HG03378 (cell line): ENCODE measurements at regions not wholly inside any gene's neighbourhood (a gene's known extent, or its start where the extent isn't known, plus 50 kb on each side); places are given as distances from the start of the nearest gene placed in this dataset.

Experiments used
- ATAC-seq: cut with Tn5 transposase; IDR thresholded peaks from one replicate; pipeline ENCODE4 v1.9.1; 2021; ENCODE audit warnings: mild to moderate bottlenecking, moderate library complexity; ENCODE audit not compliant: unreplicated experiment

DNA sequence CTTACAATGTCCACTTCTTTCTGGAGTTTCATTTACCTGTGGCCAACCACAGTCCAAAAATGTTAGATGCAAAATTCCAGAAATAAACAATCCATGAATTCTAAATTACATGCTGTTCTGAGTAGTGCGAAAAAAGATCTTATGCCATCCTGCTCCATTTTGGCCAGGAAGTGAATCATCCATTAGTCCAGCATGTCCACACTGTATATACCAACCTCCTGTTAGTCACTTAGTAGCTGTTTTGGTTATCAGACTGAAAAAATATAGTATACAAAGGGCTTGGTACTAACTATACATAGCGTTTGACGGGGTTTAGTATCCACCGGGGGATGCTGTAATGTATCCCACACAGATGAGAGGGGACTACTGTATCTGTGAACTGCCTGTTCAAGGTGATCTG, 618.0 kb upstream of the ARGLU1 start:
- ATAC-seq, result no peak

DNA sequence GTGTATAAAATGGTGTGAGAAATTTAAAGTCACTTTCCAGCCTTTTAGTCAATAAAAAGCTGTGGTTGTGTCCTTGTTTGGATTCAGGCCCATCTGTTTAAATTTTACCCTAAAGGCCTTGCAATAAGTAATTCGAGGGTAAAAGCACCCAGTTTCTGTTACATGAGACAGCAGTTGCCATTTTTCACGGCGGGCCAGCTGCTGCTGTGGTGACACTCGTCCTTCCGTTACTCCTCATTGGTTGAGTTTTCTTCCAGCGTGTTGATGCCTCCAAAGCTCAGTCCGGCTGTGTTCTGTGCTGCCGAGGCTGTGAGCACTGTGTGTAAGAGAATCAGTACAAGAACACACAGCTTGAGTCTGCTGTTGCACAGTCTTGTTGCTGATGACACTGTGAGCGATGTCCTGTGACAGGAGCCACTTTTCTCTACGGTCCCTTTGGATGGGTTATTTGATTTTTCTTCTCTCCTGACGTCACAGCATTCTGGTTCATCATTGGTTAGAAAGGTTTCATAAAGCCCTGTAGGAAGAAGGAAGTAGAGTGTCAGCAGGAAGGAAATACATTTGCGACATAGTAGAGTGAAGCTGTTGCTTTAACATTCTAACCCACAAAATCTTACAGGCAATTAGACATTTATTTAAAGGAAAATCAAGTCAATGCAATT, 602.5 kb upstream of the ARGLU1 start:
- ATAC-seq, result no peak

DNA sequence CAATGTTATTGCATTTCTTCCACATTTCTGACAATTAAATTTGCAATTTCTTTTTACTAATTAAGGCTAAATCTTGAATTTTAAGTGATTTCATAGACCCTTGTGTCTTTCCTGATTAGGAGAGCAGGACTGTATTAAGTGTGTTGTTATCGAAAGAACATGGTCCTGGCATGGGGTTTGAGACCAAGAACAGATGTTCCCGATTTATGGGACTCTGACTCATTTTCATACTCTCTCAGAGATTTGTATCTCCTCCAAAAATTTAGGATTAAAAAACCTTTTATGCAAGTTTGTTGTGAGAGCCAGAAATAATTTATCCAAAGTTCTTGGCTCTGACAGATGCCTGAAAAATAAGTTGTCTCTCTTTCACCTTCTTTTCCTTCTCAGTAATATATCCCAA, 589.3 kb upstream of the ARGLU1 start:
- no peak for ATAC-seq

DNA sequence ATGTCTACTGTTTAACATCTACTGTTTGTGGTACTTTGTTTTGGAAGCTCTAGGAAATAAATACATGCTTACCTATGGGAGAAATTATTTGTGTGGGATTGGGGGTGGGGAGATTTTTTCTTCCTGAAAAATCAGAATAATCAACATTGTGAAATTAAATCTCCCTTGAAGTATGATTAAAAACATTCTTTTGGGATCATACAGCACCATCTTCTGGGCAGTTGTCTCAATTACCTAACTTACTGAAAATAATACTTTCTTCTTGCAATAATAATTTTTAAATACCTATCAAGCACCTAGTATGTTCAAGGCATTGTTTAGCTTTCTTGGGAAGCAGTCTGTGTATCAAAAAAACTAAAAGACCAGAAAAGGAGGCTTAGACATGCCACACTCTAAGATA, 576.5 kb upstream of the ARGLU1 start:
- no peak for ATAC-seq

DNA sequence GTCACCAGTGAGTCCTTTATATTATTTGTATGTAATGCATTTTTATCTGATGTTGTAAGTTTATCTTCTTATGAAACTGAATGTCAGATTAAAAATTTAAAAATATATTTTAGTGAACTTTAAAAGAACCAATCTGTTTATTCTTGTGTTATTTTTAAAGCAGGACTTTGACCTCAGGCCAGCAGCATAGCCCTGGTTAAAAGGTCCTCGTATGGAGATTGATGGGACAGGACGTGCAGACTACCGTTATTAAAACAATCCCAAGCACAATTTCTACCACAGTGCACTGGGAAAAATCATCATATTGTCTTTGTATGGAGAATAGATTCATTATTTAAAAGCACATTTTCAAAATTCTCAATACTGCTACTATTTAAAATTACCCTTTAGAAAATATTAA, 573.8 kb upstream of the ARGLU1 start:
- ATAC-seq, result no peak

DNA sequence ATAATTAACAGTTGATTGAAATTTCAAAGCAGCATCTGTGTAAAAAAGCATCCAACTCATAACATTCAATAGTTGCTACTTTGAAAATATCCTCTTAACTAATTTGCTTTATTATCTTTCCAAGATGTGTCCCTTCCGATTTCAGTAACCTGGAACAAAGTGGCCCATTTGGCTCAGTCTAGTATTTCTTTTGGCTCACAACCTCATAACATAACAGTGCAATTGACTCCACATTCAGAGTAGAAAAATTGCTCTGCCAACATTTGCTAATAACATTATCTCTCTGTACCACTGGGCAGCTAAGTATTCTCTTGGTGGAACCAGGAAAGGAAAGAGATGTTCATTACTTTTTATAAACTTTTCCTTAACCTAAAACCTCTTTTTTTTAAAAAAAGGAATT, 571.1 kb upstream of the ARGLU1 start:
- ATAC-seq, result no peak

DNA sequence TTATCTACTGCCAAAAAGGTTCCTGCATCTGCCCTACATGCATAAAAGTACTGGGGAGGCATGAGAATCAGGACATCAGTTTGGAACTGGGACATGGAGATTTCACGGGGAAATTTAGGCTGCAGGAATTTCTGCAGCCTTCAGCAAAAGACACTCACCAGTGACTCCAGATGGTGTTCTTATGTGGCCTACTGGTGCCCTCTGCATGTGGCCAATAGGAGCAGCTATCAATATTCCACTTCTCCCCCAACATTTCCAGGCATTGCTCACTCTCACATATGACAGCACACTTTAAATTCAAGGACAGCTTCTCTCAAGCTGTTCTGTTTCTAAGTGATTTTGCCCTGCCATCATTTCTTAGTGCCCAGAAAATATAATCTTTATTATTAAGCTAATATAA, 570.5 kb upstream of the ARGLU1 start:
- no peak for ATAC-seq

DNA sequence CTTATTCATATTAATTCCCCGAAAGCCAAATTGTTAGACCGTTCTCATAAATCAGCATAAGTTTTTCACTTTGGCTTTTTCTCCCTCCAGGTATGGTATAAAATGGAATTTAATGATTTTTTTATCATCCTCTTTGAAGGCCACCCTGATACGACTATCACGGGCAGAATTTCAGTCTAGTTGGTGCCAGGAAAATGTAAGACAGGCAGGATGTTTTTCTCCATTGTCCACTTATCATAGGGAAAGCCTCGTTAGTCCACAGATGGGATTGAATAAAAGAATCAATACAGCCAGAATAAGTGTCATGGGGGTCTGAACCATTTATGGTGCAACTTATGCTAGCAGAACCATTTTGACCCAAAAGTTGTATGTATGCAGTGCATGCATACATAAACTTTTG, 566.0 kb upstream of the ARGLU1 start:
- ATAC-seq, result no peak

DNA sequence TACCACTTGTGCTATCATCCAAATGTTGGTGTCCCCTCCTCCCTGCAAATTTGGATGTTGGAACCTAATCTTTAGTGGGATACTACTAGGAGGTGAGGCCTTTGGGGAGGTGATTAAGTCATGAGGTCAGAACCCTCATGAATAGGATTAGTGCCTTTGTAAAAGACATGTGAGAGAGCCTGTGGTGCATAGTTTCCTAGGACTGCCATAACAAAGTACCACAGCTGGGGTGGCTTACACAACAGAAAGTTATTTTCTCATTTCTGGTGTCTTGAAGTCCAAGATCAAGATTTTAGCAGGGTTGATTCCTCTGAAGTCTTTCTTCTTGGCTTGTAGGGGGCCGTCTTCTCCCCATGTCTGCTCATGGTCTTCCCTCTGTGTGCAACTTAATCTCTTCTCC, 562.6 kb upstream of the ARGLU1 start:
- ATAC-seq, result no peak

DNA sequence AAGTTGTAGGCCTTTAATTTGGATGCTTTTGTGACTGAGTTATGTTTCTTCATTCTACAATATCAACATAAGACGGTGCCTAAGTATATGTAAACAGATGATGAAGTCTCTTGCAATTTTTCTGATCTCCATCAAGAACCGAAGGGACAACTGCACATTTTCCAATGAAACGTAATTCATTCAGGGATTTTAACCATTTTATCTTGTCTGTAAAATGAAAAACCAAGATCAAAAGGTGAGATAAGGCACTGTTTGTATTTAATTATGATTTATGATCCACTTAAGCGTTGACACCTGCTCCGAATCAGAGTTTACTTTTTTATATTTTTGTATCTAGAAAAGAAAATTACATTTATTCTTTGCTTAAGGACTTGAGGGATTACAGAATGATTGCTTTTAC, 556.8 kb upstream of the ARGLU1 start:
- ATAC-seq, result no peak

DNA sequence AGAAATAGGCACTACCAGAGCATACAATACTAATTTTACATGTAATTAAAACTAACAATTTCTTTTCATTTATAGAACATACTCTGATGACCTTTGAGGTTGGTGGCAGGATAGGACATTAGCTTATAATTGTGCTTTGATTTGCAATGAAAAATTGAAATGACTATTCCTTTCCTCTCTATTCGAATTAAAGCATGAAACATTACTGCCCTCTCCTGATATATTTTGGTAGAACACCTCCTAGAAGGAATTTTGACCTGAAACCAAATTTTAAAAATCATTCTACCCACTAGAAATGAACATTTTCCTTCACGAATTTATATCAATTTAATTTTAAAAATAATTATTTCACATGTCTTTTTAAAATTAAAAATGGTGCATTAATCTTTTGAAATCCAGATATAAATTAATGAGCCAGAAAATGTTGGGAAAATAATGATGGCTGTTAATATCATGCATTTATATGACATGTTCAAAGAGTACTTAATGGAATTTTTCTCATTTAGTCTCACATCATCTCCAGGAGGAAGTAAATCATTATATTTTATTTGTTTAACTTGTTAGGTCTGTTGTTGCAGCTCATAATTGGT, 556.3 kb upstream of the ARGLU1 start:
- no peak for ATAC-seq

DNA sequence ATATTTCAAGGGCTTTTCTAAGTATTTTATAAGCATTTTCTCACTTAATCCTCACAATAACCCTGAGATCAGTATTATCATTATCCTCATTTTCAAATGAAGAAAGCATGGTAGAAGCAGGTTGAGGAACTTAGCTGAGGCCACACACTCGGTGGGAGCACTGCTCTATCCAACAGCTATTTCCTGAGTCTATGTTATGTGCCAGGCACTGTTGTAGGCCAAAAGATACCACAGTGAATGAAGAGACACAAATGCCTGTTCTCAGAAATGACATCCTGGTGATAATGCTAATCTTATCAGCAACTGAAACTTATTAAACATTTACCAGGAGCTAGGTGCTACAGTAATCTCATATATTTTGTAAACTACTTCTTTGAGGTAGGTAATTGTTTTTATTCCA, 553.9 kb upstream of the ARGLU1 start:
- no peak for ATAC-seq

DNA sequence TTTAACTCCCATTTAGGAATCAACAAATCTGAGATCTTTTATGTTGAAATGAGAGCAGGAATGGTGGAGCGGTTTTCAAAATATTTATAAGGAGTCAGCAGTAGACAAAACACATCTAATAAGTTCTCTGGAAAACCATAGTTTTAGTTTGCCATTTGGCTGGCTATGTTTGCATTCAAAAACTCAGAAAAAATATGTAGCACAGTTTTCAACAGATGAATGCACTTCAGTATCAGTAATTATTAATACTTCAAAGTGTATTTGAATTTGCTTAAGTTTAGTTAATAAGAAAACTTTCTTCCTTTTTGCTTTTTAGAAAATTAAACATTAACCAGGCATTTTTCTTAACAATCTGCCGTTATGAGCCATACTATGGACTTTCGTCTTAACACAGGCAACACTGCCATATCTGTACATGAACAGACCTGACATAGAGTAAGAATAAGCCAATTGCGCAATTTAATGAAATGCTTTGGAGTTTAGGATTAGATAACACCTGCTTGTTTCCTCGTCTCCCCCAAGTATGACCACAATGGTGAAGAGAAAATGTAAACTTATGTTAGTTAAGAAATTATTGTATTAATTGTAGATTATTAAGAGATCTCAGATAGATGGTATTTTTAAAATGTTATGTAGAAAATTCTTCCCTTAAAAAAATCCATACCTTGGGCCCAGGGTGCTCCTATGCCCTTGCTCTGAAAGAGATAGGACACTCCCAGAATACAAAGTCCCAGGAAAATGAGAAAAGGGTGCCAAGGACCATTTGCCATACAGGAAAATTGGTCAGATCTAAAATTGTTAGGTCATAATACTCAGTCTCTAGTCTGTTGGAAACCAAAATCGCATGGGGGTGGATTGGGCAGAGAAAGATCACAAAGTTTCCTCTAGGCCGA, 552.3 kb upstream of the ARGLU1 start:
- no peak for ATAC-seq

DNA sequence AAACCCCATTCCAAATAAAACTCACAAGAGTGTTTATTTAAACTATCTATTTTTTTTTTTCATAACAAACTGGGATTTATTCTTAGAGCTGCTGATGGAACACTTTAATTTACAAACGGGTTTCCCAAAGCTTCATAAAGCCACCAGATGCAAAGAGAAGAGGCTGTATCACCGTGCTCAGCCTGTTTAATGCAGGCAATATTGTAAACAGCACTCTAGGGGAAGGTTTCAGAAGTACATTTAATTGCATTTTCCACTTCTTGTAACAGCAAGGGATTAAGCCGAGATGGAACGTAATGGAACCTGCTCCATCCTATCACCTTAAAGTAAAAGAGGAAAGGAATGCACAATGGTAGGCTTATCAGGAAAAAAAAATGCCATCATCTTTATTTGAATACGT, 550.6 kb upstream of the ARGLU1 start:
- ATAC-seq, result no peak

DNA sequence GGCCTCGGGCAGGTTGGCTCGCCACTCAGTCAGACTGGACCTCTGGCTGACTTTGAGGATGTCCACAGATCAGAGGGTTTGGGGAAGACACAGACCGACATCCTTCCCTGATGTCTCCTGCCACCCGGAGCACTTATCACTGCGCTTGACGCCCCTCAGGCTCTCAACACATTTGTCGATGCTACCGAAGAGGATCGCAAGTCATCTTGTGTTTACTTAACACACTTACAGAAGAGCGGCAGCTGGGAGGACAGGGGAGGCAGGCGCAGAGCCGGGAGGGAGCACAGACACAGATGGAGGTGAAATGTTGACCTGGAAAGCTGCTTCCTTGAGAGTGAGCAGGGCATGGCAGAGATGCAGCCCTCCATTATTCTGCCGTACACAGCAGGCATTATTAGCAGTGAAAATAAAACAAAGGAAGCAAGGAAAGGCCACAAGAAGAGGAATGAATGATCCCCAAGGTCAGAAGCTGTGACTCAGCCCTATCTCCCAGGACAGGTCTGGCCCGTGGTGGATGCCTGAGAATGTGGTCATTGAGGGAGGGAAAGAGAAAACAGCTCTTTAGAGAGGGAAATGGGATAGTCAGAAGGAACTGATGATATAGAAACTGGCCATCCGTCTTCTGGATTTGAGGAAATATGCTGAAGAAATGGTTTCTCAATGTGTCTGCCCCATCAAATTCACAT, 549.5 kb upstream of the ARGLU1 start:
- no peak for ATAC-seq

DNA sequence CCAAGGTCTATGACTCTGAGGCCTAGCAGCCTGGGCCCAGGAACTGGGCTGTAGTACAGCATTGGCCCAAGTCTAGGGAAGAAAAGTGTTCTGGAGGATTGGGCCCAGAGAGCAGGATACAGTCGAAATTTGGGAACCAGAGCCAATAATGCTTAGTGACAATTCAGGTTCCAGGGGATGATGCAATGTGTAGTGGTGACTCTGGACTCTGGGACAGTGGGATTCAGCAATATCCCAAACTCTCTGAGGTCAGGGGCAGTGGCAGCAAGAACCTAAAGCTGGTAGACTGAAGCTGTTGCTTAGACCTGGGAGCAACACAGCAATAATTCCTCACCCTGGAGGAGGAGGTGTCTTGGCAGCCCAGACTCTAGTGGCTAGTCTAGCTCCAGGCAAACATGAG, 545.5 kb upstream of the ARGLU1 start:
- ATAC-seq, result no peak

DNA sequence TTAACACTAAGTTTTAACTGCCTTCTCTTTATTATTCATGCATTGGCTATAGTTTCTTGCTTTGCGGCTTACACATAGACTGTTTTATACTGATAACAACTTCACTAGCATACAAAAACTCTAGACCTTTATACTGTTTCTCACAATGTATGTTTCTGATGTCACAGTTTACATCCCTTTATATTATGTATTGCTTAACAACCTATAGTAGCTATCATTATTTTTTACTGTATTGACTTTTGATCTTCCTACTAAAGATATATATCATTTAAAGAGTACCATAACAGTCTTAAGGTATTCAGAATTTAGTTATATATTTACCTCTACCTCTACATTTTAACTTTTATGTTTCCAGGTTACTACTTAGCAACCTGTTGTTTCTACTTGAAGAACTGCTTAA, 543.3 kb upstream of the ARGLU1 start:
- no peak for ATAC-seq

DNA sequence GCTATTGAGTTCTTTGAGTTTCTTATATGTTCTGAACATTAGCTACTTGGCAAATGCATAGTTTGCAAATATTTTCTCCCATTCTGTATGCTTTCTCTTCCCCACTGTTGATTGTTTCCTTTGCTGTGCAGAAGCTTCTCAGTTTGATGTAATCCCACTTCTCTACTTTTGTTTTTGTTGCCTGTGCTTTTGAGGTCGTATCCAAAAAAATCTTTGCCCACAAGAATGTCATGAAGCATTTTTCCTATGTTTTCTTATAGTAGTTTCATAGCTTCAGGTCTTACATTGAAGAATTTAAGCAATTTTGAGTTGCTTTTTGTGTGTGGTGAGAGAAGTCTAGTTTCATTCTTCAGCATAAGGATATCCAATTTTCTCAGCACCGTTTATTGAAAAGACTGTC, 536.7 kb upstream of the ARGLU1 start:
- no peak for ATAC-seq

DNA sequence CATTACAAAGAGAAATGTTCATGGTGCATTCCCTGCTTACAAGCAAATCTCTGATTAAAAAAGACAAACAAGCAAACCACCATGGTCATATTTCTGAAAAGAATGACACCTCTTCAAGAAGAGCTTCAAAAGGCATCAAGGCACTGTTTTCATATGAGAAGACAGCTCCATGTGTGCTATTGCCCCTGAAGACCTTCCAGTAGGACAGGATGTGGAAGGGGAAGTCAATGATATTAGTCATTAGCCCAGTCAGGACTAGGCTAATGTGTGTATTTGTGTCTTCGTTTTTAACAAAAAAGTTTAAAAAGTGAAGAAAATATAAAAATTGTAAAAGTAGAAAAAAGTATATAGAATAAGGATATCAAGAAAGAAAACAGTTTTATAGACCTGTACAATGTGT, 534.7 kb upstream of the ARGLU1 start:
- no peak for ATAC-seq

DNA sequence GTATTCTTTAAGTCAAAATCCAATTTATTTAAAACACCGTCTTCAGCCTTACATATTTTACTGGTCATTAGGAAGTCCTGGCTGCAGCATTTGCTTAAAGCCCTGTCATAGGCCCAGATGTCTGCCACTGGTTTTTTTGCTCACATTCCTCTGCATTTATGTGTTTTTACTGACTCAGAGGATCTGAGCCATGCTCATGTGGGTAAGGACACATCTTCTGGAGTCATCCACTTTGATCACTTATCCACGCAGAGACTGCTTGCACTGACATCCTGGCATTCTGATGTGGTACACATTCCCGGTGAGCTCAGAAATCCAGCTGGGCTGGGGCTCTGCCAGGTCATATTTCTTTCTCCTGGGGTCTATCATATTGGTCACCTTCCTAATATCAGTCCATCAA, 531.7 kb upstream of the ARGLU1 start:
- ATAC-seq, result no peak

DNA sequence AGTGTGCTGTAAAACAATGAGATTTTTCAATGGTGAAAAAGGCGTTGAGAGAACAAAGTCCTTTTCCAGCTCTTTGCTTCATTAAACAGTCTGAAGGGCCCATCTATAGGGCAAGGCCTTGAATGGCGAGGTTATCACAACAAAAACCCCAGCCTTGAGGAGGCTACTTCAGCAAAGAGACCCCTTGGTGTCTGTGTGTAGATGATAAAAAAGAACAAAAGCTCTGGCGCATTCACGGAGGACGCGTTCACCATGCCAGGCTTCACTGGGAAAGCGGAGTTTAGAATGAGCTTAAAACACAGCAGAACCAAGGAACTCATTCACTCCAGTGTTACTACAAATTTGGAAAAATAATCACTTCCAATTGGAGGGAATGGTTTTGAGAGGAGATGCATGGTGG, 530.0 kb upstream of the ARGLU1 start:
- ATAC-seq, result no peak

DNA sequence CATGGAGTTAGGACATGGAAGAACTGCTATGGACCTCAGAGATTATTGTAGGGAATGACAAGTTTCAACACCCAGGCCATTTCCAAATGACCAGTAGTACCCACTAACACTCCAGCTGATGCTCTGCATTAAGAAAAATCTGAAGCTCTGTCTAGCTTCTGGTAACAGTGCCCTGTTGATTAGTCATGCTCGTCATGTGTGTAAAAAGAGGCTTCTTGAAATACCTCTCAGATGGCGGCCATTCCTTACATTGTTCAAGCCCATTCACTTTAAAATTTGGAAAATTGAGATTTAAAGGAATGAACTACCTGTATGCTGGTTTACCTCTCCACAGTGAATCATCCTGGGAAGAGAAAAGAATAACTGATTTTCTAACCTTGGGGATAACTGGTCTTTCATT, 527.9 kb upstream of the ARGLU1 start:
- ATAC-seq, result no peak
